ENCODE measurements at regions not wholly inside any gene's neighbourhood (a gene's known extent, or its start where the extent isn't known, plus 50 kb on each side); places are given as distances from the start of the nearest gene placed in this dataset.

DNA sequence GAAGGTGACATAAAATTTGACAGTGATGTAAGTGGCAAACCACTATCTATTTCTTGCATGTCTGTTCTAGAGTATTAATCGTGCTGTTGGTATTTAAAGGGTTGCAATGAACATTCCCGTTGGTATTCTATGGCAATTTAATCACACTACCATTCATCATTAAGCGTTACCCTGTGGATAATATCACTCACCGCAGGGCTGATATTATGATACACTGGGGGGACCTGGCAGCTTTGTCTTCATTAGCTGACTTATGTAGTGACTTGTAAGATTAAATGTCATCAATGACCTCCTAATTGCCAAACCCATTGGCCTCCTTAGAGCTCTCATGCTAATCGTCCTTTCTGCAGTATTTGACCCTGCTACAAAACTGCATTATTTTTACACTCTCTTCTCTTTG is 624.5 kb upstream of the VSTM2A start:
- Histone ChIP-seq H2BK120ac (ENCODE audit: low read depth, low read length) (no peak overlapping the region), H4K20me1 (ENCODE audit: insufficient read depth, low read length) (no peaks in the 10 kb centered on the region), H2AK5ac (ENCODE audit: low read depth, low read length) (no peak overlapping the region), H3K4me1 (ENCODE audit: control insufficient read depth, insufficient read depth, low read length) (no peaks in the 10 kb centered on the region), H2BK15ac (ENCODE audit: low read depth, low read length) (no peak overlapping the region), H2AFZ (replicated peaks; ENCODE audit: low read length, poor library complexity) (no peak overlapping the region), H2BK5ac (ENCODE audit: low read depth, low read length, poor library complexity, severe bottlenecking) (no peak overlapping the region), H3K27me3 (ENCODE audit: control insufficient read depth, insufficient read depth, low read length) (no peaks in the 10 kb centered on the region), H4K8ac (ENCODE audit: low read depth in 2 of 2, low read length in 2 of 2) (no peak overlapping the region), H3K14ac (replicated peaks; ENCODE audit: low read depth, low read length) (no peak overlapping the region), H4K91ac (ENCODE audit: insufficient read depth, low read depth, low read length) (no peak overlapping the region), H2AK9ac (replicated peaks; ENCODE audit: low read depth, low read length, poor library complexity) (no peak overlapping the region), H3K27ac (ENCODE audit: insufficient read depth, low read length) (no peak overlapping the region), H3K56ac (ENCODE audit: extremely low read depth, insufficient read depth, low read length) (no peak overlapping the region), H3K79me1 (ENCODE audit: low read depth in 1 of 2, low read length in 2 of 2) (no peaks in the 10 kb centered on the region), H3K9me3 (ENCODE audit: control insufficient read depth, insufficient read depth, low read length) (peaks cover 7% of the 10 kb centered on the region; the same call in 1 of the 2 replicates), H3K4ac (ENCODE audit: low read depth, low read length) (no peak overlapping the region), H3K4me3 (ENCODE audit: insufficient read depth, low read depth, low read length) (no peak overlapping the region), H3K36me3 (ENCODE audit: control insufficient read depth, insufficient read depth, low read length) (no peaks in the 10 kb centered on the region), H3K18ac (ENCODE audit: low read depth, low read length) (no peak overlapping the region), H3K9me1 (ENCODE audit: insufficient read depth, low read length) (no peaks in the 10 kb centered on the region), H3K9ac (ENCODE audit: low read depth, low read length) (no peak overlapping the region), H3K23ac (ENCODE audit: low read depth, low read length) (no peak overlapping the region), H2BK20ac (ENCODE audit: low read depth, low read length) (no peak overlapping the region), H4K5ac (ENCODE audit: low read depth, low read length) (no peak overlapping the region), H3K4me2 (ENCODE audit: low read depth, low read length) (no peak overlapping the region)
- 60% methylated on average over 1 of the region's 5 CpGs; no CpG with 5 or more reads in 1 of the 2 experiments for WGBS, 2 experiments (ENCODE audit: extremely low coverage in 2 of 2, insufficient read length in 1 of 2)
- TF ChIP-seq RAD21 (IDR thresholded peaks at IDR 0.05; ENCODE audit: low read length): no peak
- no peak for TF ChIP-seq SMC3 (IDR thresholded peaks at IDR 0.05; ENCODE audit: low read depth, low read length)
- TF ChIP-seq MXI1 (IDR thresholded peaks at IDR 0.05; ENCODE audit: borderline replicate concordance, low read depth, low read length): no peak
- no peak for TF ChIP-seq MAZ (IDR thresholded peaks at IDR 0.05; ENCODE audit: borderline replicate concordance, low read depth, low read length)
- no peak for TF ChIP-seq RFX5 (IDR thresholded peaks at IDR 0.05; ENCODE audit: low read depth, low read length)
- TF ChIP-seq, protein P1, sequence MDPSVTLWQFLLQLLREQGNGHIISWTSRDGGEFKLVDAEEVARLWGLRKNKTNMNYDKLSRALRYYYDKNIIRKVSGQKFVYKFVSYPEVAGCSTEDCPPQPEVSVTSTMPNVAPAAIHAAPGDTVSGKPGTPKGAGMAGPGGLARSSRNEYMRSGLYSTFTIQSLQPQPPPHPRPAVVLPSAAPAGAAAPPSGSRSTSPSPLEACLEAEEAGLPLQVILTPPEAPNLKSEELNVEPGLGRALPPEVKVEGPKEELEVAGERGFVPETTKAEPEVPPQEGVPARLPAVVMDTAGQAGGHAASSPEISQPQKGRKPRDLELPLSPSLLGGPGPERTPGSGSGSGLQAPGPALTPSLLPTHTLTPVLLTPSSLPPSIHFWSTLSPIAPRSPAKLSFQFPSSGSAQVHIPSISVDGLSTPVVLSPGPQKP (IDR thresholded peaks at IDR 0.05; ENCODE audit: borderline replicate concordance, low read depth, low read length): no peak
- no peak for TF ChIP-seq FOS (IDR thresholded peaks at IDR 0.05; ENCODE audit: low read depth, low read length)
- no TSS peak for BruUV-seq (replicated peaks)
- DNase-seq (no peak), ATAC-seq (ENCODE audit: low read depth) (no peak)
- dilution Hi-C loops (cut with HindIII; ENCODE audit: low sequenced_read_pairs, unreplicated experiment) (no loop called here), in situ Hi-C loops (cut with MboI; ENCODE audit: low sequenced_read_pairs) (no loop called here), intact Hi-C loops (cut with micrococcal nuclease) (no loop called here)
- ChIA-PET CTCF (no interaction called here), POLR2A (ENCODE audit: unreplicated experiment) (no interaction called here)
